GM12878 (cell line): ENCODE measurements at regions not wholly inside any gene's neighbourhood (a gene's known extent, or its start where the extent isn't known, plus 50 kb on each side); places are given as distances from the start of the nearest gene placed in this dataset.

Source experiments
- CEBPB ChIP-seq, 2 experiments: fragments of 150-350 bp in 1 of 2; IDR thresholded peaks; 2 replicates each; pipeline ENCODE4 v1.6.1; 2012 to 2014; ENCODE audit warnings: low read depth in 2 of 2, low read length in 2 of 2, borderline replicate concordance in 1 of 2, inconsistent platforms in 1 of 2
- EZH2 ChIP-seq: IDR thresholded peaks from 2 replicates; pipeline ENCODE4 v1.6.1; 2012; ENCODE audit warnings: low read depth, mild to moderate bottlenecking, control low read depth, inconsistent platforms, low read length, borderline replicate concordance; ENCODE audit not compliant: control insufficient read depth
- NBN ChIP-seq: fragments of 450-650 bp; IDR thresholded peaks from 2 replicates; pipeline ENCODE4 v1.6.1; 2016
- POLR2AphosphoS5 ChIP-seq: IDR thresholded peaks from 2 replicates; pipeline ENCODE4 v1.6.1; 2011; ENCODE audit warnings: mild to moderate bottlenecking, low read length, inconsistent platforms
- SPI1 ChIP-seq: IDR thresholded peaks from 2 replicates; pipeline ENCODE4 v1.6.1; 2011; ENCODE audit warnings: low read depth, mild to moderate bottlenecking, low read length, moderate library complexity, borderline replicate concordance; ENCODE audit not compliant: insufficient read depth
- TAF1 ChIP-seq: IDR thresholded peaks from 2 replicates; pipeline ENCODE4 v1.6.1; 2011; ENCODE audit warnings: mild to moderate bottlenecking, low read depth, low read length, borderline replicate concordance
- TF ChIP-seq, protein P1 (sequence below), 3 experiments: IDR thresholded peaks in 2 of 3; conservative IDR thresholded peaks in 1 of 3; 2 replicates each; pipeline ENCODE4 v1.5.1; 2011; ENCODE audit warnings: low read depth in 3 of 3, low read length in 3 of 3, mild to moderate bottlenecking in 3 of 3, control low read depth in 2 of 3, moderate library complexity in 2 of 3, inconsistent platforms in 1 of 3, mixed read lengths in 1 of 3; ENCODE audit not compliant: control insufficient read depth in 2 of 3, insufficient read depth in 1 of 3; ENCODE audit errors: extremely low read depth in 1 of 3
- TF ChIP-seq, protein P2 (sequence below): fragments of 450-650 bp; IDR thresholded peaks from 2 replicates; pipeline ENCODE4 v1.6.1; 2017; ENCODE audit warnings: mild to moderate bottlenecking, moderate library complexity

GRCh38 chr6:147935656-147936055 lies 407.0 kb upstream of the SASH1 start:
- TF ChIP-seq EZH2 (no peak), POLR2AphosphoS5 (no peak), SPI1 (no peak), CEBPB (IDR thresholded peaks at IDR 0.05; ENCODE audit: borderline replicate concordance in 1 of 2, low read depth in 2 of 2, low read length in 2 of 2) (no peak), NBN (no peak), TAF1 (no peak)
- TF ChIP-seq, protein P1, sequence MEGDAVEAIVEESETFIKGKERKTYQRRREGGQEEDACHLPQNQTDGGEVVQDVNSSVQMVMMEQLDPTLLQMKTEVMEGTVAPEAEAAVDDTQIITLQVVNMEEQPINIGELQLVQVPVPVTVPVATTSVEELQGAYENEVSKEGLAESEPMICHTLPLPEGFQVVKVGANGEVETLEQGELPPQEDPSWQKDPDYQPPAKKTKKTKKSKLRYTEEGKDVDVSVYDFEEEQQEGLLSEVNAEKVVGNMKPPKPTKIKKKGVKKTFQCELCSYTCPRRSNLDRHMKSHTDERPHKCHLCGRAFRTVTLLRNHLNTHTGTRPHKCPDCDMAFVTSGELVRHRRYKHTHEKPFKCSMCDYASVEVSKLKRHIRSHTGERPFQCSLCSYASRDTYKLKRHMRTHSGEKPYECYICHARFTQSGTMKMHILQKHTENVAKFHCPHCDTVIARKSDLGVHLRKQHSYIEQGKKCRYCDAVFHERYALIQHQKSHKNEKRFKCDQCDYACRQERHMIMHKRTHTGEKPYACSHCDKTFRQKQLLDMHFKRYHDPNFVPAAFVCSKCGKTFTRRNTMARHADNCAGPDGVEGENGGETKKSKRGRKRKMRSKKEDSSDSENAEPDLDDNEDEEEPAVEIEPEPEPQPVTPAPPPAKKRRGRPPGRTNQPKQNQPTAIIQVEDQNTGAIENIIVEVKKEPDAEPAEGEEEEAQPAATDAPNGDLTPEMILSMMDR (IDR thresholded peaks at IDR 0.05 in 2 of 3, conservative IDR thresholded peaks at IDR 0.05 in 1 of 3; ENCODE audit: control insufficient read depth in 2 of 3, extremely low read depth in 1 of 3, insufficient read depth in 1 of 3, low read depth in 3 of 3, low read length in 3 of 3) = no peak
- TF ChIP-seq, protein P2, sequence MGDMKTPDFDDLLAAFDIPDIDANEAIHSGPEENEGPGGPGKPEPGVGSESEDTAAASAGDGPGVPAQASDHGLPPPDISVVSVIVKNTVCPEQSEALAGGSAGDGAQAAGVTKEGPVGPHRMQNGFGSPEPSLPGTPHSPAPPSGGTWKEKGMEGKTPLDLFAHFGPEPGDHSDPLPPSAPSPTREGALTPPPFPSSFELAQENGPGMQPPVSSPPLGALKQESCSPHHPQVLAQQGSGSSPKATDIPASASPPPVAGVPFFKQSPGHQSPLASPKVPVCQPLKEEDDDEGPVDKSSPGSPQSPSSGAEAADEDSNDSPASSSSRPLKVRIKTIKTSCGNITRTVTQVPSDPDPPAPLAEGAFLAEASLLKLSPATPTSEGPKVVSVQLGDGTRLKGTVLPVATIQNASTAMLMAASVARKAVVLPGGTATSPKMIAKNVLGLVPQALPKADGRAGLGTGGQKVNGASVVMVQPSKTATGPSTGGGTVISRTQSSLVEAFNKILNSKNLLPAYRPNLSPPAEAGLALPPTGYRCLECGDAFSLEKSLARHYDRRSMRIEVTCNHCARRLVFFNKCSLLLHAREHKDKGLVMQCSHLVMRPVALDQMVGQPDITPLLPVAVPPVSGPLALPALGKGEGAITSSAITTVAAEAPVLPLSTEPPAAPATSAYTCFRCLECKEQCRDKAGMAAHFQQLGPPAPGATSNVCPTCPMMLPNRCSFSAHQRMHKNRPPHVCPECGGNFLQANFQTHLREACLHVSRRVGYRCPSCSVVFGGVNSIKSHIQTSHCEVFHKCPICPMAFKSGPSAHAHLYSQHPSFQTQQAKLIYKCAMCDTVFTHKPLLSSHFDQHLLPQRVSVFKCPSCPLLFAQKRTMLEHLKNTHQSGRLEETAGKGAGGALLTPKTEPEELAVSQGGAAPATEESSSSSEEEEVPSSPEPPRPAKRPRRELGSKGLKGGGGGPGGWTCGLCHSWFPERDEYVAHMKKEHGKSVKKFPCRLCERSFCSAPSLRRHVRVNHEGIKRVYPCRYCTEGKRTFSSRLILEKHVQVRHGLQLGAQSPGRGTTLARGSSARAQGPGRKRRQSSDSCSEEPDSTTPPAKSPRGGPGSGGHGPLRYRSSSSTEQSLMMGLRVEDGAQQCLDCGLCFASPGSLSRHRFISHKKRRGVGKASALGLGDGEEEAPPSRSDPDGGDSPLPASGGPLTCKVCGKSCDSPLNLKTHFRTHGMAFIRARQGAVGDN = no peak
